NCI-H1694 (cell line): ENCODE measurements at regions not wholly inside any gene's neighbourhood (a gene's known extent, or its start where the extent isn't known, plus 50 kb on each side); places are given as distances from the start of the nearest gene placed in this dataset.
A peak's percentile ranks its signal among the peaks of the same experiment; 100 is the strongest.

Experiments
- DNase-seq: peaks from one replicate; lab custom pipeline; 2025; lab: John Stamatoyannopoulos, UW

DNA sequence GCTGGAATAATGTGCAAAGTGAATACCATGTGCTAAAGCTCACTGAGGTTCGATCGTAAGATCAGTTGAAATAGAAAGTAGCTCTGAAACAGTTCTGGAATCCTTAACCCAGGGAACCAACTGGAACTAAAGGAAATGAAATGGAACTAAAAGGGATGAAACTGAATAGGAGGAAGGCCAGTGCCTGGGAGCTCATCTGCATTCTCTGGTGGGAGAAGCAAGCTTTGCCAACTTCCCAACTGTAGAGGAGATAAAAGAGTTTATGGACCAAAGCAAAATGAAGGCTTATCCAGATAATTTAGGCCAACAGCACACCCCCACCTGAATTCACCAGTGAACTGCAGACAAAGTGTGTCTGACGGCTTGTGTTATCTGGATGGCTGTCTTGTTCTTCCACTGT lies 188.6 kb upstream of the HABP2 start:
- no peak for DNase-seq

DNA sequence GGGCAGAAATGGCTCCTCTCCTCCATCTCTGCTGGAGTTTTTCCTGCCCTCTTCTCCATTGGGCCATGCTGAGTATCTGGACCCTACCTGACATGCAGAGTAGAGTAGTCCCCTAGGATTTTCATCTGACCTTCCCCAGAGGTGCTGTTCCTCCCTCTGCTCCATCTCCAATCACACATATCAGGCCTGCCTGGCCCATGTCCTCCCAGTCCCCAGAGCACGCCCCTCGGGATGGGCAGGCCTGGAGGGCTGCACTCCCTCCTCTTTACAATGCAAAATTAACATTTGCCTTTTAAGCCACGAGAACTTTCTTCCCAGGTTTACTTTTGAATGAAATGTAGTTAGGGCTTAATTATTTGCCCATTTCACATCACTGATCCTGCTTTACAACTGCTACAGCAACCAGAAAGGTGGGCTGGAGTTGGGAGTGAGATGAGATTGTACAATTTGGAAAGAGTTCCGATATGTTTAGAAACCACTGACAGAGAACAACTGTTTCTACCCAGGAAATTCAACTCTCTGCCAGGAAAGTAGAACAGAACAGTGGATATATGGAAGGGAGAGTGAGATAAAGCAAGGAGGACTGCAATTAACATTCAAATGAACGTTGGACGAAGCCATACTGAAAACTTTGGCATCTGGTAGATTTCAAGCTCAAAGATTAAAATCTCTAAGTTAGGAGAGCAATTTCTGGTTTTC lies 184.0 kb upstream of the HABP2 start:
- DNase-seq: no peak

DNA sequence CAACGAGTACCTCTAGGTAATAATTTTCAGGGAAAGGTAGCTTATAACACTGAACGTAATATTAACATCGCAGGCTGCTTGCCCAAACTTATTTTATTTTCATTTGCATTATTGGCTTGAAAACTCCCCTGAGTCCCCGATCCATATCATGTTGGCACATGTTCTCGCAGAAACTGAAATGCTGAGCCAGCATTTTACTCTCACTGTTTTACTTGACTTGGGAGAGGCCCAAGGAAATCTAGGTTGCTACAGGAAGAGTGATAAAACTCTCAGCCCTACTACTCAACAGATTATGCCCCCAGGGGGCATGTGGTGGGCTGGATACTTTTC lies 183.5 kb upstream of the HABP2 start:
- DNase-seq: no peak

GRCh38 chr10:113376428-113376827 lies 176.4 kb upstream of the HABP2 start:
- DNase-seq: no peak

DNA sequence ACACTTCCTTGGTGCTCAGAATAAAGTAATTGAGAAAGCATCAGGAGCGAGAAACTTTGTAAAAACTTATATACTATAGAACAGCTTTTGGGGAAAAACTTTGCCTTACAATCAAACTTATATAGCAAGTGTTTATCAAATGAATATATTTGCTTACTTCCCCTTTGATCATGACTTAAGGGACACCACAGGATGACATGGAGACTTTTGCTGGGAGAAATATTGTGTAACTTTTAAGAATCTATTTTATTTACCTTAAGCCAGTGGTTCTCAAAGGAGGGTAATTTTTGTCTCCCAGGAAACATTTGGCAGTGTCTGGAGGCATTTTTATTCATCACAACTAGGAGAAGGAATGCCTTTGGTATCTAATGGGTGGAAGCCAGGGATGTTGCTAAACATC lies 173.8 kb upstream of the HABP2 start:
- no peak for DNase-seq

DNA sequence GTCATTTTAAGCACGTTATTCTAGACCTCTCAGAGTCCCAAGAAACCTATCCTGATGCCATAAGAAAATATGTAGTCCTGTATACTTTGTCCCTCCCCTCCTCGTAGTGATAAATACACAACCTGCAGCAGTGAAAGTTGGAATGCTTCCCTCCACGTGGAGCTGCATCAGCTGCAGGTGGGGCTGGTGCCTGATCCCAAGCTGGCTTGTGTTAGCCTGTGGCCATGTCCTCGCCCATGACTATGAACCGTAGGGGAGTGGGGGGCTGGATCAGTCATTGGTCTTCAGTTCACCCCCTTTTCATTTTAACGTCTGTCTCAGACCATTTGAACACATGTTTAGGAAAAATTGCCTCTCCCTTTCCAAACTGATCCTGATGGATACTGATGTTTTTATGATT lies 171.4 kb upstream of the HABP2 start:
- no peak for DNase-seq

- DNase-seq: no peak
These were observed 170.8 kb upstream of the HABP2 start for GRCh38 chr10:113381981-113382509.

DNA sequence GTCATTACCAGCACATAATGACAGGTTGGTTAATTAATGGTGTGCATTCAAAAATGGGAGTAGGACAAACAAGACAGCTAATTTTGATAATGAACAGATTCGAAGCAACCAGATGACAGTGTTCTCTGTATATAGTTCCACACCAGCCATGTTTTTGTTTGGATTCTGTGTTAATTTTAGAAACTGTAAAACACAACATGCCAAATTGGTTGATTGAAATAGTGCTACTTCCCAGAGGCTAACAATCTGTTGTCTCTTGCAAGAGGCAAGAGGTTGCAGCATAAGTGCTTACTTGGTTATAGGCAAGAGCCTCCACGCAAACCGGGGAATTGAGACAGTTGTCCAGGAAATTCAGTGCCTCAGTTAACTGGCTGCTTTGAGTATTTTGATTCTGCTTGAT lies 170.2 kb upstream of the HABP2 start:
- DNase-seq: no peak

DNA sequence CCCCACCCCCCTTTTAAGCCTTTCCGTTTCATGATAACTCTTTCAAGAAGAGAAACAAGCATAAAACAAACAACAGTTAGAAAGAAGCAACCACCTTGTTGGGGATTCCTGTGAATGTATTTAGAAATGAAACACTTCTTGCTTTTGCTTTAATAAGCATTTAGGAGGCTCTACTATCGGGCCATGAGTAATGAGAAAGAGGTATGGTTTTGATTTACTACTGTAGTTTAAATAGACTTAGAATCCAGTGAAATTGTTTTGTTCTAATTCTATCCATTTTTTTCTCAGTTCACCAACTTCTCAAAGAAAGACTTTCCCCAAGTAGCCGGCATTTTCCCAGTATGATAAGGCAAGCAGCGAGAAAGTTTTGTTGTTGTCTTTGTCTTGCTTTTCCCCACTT lies 168.7 kb upstream of the HABP2 start:
- DNase-seq: no peak

DNA sequence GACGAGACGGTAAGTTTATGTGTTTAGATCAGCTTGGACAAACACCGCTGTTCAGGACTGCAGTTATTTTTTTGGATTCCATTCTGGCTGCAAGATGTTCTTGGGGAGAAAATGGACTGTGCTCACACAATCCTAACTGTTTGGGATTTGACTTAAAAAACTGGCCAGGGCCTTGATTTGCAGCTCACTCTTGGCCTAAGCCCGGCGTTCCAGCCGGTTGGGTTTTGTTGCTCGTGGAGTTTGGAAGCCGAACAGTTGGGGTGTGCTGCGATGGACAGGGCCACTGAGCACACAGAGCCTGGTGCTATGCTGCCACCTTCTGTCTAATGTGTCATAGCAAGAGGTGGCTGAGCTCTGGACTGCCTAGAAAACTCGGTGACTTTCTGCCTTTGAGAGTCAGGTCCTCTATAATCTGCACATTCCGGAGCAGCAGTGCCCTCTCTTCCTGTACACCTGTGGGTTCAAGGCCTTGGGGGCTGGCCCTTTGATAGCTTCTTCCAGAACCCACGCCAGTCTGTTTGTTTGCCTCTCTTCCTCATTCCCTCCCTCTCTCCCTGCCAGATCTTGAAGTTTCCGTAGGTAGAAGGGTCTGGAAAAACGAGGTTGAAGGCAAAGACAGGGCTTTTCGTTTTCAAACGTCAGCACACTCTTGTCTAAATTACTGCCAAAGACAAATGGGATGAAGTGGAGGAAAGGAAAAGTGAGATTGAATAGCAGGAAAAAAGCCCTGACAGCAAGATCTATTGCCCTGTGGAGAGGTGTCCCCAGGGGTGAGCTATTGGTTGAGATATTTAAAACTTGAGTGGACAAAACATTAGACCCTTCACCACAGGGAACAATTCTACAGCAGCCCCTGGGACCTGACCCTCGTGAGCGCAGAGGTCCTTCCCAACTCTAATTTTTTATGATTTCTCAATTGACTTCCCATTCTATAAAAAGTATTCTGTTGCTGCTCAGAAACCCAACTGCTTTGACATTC lies 167.5 kb upstream of the HABP2 start:
- peak; percentile 19 for DNase-seq

DNA sequence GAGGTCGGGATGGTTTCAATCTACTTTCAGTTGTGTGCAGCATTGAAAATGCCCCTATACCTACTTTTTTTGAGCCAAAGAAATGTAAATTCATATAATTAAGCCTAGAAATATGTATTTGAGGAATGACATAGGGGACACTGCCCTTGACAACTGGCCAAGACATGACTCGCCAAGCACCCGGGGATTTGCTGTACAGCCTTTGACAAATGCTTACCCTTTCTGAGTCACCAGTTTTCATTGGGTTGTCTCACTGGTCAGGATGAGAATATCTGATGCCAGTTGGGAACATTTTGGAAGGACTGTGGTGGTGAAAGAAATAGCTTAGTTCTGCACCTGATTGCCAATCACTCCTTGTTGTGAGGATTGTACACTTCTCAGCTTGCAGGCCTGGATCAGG lies 166.8 kb upstream of the HABP2 start:
- no peak for DNase-seq

- no peak for DNase-seq
These were observed 162.9 kb upstream of the HABP2 start for GRCh38 chr10:113389969-113390368.

DNA sequence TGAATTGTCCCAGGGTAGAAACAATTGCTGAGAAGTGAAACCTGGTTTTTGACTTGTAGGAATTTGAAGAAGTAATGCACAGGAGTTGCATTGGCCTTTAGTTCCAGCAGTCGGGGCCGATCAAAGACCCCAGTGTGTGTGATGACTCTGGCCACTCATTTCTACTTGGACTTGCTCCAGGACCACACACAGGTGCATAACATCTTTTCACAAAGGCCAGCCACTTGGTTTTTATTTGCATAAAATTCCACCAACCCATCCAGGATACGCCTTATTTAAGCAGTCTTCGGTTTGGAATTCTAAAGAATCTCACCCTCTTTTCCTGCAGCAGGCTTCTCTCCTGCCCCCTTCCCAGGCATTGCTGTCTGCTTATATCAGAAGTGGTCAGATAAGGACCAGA lies 162.0 kb upstream of the HABP2 start:
- DNase-seq: no peak

- no peak for DNase-seq
These were observed 155.8 kb upstream of the HABP2 start for GRCh38 chr10:113397047-113397446.

- no peak for DNase-seq
These were observed 153.8 kb upstream of the HABP2 start for GRCh38 chr10:113399065-113399464.

GRCh38 chr10:113402602-113403001 lies 150.3 kb upstream of the HABP2 start:
- DNase-seq: no peak

- no peak for DNase-seq
These were observed 145.6 kb upstream of the HABP2 start for GRCh38 chr10:113407218-113407617.

DNA sequence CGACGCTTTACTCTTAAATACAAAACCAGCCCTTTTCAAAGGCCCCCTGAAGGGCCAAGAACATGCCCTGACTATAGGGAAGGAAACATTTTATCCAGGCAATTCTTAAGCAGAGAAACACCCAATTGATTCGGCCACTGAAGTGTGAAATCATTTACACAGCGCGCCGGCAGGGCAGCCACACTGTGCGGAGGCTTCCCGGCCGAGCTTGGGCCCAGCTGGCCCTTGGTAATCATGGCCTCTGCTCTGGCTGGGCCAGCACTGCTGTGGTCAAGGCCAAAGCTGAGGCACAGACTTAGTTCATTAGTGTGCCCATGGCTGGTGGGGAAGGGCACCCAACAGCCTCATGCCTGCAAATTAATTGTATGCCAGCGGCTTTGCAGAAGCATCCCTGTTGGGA lies 143.7 kb upstream of the HABP2 start:
- DNase-seq: no peak

DNA sequence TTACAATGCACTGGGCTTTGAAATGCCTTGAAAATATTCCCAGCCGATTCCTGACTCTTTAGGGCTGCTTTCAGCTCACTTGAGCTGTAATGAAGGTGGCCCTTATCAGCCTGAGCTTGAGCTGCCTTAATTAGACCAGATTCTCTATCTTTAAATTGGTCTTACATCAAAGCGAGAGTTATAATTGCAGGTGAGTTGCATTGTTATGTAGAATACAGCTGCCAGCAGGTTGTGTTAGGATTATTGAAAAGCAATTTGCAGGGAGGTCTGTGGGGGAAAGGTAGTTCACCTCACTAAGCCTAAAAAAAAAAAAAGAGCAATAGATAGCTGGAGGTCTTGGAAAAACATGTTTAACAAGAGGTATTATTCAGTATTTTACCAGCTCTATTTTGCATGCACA lies 142.2 kb upstream of the HABP2 start:
- no peak for DNase-seq

- DNase-seq: no peak
These were observed 141.4 kb upstream of the HABP2 start for GRCh38 chr10:113411456-113411855.

GRCh38 chr10:113412161-113412560 lies 140.7 kb upstream of the HABP2 start:
- DNase-seq: no peak

- DNase-seq: no peak
These were observed 138.3 kb upstream of the HABP2 start for GRCh38 chr10:113414543-113414942.

DNA sequence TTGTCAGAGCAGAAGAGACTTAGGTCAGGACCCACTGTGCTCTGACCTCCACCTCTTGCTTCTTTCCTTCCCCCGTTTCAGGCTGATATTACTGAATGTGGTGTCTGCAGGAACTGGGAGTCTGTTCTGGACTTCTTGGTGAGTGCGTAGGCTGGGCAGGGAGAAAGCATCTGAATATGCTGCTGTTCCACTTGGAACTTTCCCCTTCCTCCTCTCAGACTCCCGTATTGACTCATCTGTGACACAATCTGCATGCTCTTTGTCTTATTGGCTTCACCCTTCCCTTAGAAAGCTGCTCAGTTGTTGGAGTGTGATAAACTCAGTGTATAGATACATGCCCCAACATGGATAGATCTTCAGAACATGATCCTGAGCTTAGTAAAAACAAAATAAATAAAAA lies 137.6 kb upstream of the HABP2 start:
- no peak for DNase-seq
